WTC11 (cell line): ENCODE measurements at regions not wholly inside any gene's neighbourhood (a gene's known extent, or its start where the extent isn't known, plus 50 kb on each side); places are given as distances from the start of the nearest gene placed in this dataset.

Experiments used
- E2F4 ChIP-seq: sonication (generic); formaldehyde crosslinking; IDR thresholded peaks from 2 replicates; pipeline ENCODE4 v1.8.1; 2022; ENCODE audit warnings: low read depth, mild to moderate bottlenecking, moderate library complexity, missing genetic modification reagents, borderline replicate concordance
- FOXP1 ChIP-seq: sonication (generic); formaldehyde crosslinking; IDR thresholded peaks from 2 replicates; pipeline ENCODE4 v1.8.0; 2022; ENCODE audit warnings: missing genetic modification reagents, mild to moderate bottlenecking, moderate library complexity, borderline replicate concordance
- JAZF1 ChIP-seq: fragments of 250-450 bp; sonication (Bioruptor Pico); IDR thresholded peaks from 2 replicates; pipeline ENCODE4 v1.9.0; 2021; ENCODE audit warnings: moderate library complexity, mild to moderate bottlenecking, inconsistent platforms
- MAX ChIP-seq: sonication (generic); formaldehyde crosslinking; IDR thresholded peaks from 2 replicates; pipeline ENCODE4 v1.8.0; 2022; ENCODE audit warnings: mild to moderate bottlenecking, missing genetic modification reagents
- NR3C1 ChIP-seq: sonication (generic); formaldehyde crosslinking; conservative IDR thresholded peaks from 2 replicates; pipeline ENCODE4 v1.8.1; 2023; ENCODE audit warnings: low read depth, mild to moderate bottlenecking, missing genetic modification reagents
- PREB ChIP-seq: sonication (generic); formaldehyde crosslinking; IDR thresholded peaks from 2 replicates; pipeline ENCODE4 v1.8.1; 2022; ENCODE audit warnings: mild to moderate bottlenecking, missing genetic modification reagents, moderate library complexity, borderline replicate concordance
- TCF7 ChIP-seq: sonication (generic); formaldehyde crosslinking; IDR thresholded peaks from 2 replicates; pipeline ENCODE4 v1.8.0; 2022; ENCODE audit warnings: mild to moderate bottlenecking, low read depth, missing genetic modification reagents, moderate library complexity
- ZBTB21 ChIP-seq: sonication (generic); formaldehyde crosslinking; IDR thresholded peaks from 2 replicates; pipeline ENCODE4 v1.8.1; 2023; ENCODE audit warnings: mild to moderate bottlenecking, missing genetic modification reagents, borderline replicate concordance
- ZNF121 ChIP-seq: sonication (generic); formaldehyde crosslinking; IDR thresholded peaks from 2 replicates; pipeline ENCODE4 v1.8.0; 2023; ENCODE audit warnings: missing genetic modification reagents
- ZNF138 ChIP-seq: sonication (generic); formaldehyde crosslinking; conservative IDR thresholded peaks from 2 replicates; pipeline ENCODE4 v1.8.1; 2022; ENCODE audit warnings: mild to moderate bottlenecking, moderate library complexity, missing genetic modification reagents
- ZNF423 ChIP-seq: fragments of 250-450 bp; sonication (Bioruptor Pico); IDR thresholded peaks from 2 replicates; pipeline ENCODE4 v2.1.2; 2022; ENCODE audit warnings: mild to moderate bottlenecking, moderate library complexity
- ZNF425 ChIP-seq: fragments of 250-450 bp; sonication (Bioruptor Pico); conservative IDR thresholded peaks from 2 replicates; pipeline ENCODE4 v1.9.0; 2021; ENCODE audit warnings: mild to moderate bottlenecking
- TF ChIP-seq, protein P1 (sequence below): fragments of 200-600 bp; IDR thresholded peaks from 2 replicates; pipeline ENCODE4 v1.8.0; 2022; ENCODE audit warnings: antibody characterized with exemption
- TF ChIP-seq, protein P2 (sequence below): sonication (generic); formaldehyde crosslinking; conservative IDR thresholded peaks from 2 replicates; pipeline ENCODE4 v1.8.1; 2022; ENCODE audit warnings: mild to moderate bottlenecking, missing genetic modification reagents

- TF ChIP-seq, protein P1, sequence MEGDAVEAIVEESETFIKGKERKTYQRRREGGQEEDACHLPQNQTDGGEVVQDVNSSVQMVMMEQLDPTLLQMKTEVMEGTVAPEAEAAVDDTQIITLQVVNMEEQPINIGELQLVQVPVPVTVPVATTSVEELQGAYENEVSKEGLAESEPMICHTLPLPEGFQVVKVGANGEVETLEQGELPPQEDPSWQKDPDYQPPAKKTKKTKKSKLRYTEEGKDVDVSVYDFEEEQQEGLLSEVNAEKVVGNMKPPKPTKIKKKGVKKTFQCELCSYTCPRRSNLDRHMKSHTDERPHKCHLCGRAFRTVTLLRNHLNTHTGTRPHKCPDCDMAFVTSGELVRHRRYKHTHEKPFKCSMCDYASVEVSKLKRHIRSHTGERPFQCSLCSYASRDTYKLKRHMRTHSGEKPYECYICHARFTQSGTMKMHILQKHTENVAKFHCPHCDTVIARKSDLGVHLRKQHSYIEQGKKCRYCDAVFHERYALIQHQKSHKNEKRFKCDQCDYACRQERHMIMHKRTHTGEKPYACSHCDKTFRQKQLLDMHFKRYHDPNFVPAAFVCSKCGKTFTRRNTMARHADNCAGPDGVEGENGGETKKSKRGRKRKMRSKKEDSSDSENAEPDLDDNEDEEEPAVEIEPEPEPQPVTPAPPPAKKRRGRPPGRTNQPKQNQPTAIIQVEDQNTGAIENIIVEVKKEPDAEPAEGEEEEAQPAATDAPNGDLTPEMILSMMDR: no peak
- TF ChIP-seq FOXP1: no peak
- no peak for TF ChIP-seq ZBTB21 (CRISPR knock-in tag)
- no peak for TF ChIP-seq E2F4
- no peak for TF ChIP-seq ZNF425 (CRISPR knock-in tag)
- TF ChIP-seq ZNF138 (CRISPR knock-in tag): no peak
- TF ChIP-seq TCF7 (CRISPR knock-in tag): no peak
- TF ChIP-seq, protein P2, sequence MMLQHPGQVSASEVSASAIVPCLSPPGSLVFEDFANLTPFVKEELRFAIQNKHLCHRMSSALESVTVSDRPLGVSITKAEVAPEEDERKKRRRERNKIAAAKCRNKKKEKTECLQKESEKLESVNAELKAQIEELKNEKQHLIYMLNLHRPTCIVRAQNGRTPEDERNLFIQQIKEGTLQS: no peak
- no peak for TF ChIP-seq MAX
- TF ChIP-seq ZNF423 (CRISPR knock-in tag): no peak
- no peak for TF ChIP-seq JAZF1
- TF ChIP-seq ZNF121: no peak
- TF ChIP-seq PREB: no peak
- no peak for TF ChIP-seq NR3C1 (CRISPR knock-in tag)
These were observed 57.0 kb downstream of the OR10A6 start for GRCh38 chr11:7874056-7874455.
